GM18907 (cell line): ENCODE measurements at regions not wholly inside any gene's neighbourhood (a gene's known extent, or its start where the extent isn't known, plus 50 kb on each side); places are given as distances from the start of the nearest gene placed in this dataset.

Experiments used
- ATAC-seq: cut with Tn5 transposase; IDR thresholded peaks from one replicate; pipeline ENCODE4 v1.9.1; 2021; ENCODE audit warnings: mild to moderate bottlenecking, moderate library complexity; ENCODE audit not compliant: unreplicated experiment

GRCh38 chr4:63526251-63526650, 883.0 kb downstream of the TECRL start:
- no peak for ATAC-seq

- no peak for ATAC-seq
Measured at GRCh38 chr4:63524764-63525163, 884.5 kb downstream of the TECRL start.

GRCh38 chr4:63505714-63506460, 903.4 kb downstream of the TECRL start:
- ATAC-seq: no peak

GRCh38 chr4:63493265-63493664, 916.0 kb downstream of the TECRL start:
- no peak for ATAC-seq

- ATAC-seq: no peak
Measured at GRCh38 chr4:63492515-63492914, 916.7 kb downstream of the TECRL start.

- ATAC-seq: no peak
Measured at GRCh38 chr4:63464393-63464792, 944.9 kb downstream of the TECRL start.

- no peak for ATAC-seq
Measured at GRCh38 chr4:63460075-63460474, 949.2 kb downstream of the TECRL start.

- ATAC-seq: no peak
Measured at GRCh38 chr4:63459329-63459728, 949.9 kb downstream of the TECRL start.

GRCh38 chr4:63458010-63458409, 951.2 kb downstream of the TECRL start:
- no peak for ATAC-seq

- ATAC-seq: no peak
Measured at GRCh38 chr4:63440236-63440635, 969.0 kb downstream of the TECRL start.

- ATAC-seq: no peak
Measured at GRCh38 chr4:63430105-63430504, 979.1 kb downstream of the TECRL start.

- ATAC-seq: no peak
Measured at GRCh38 chr4:63396269-63396668, 1013.0 kb downstream of the TECRL start.

- no peak for ATAC-seq
Measured at GRCh38 chr4:63393544-63393943, 1015.7 kb downstream of the TECRL start.

- no peak for ATAC-seq
Measured at GRCh38 chr4:63379750-63380522, 1029.3 kb downstream of the TECRL start.

- no peak for ATAC-seq
Measured at GRCh38 chr4:63371001-63371400, 1038.2 kb downstream of the TECRL start.

GRCh38 chr4:63361628-63362027, 1047.6 kb downstream of the TECRL start:
- ATAC-seq: no peak

- no peak for ATAC-seq
Measured at GRCh38 chr4:63361066-63361465, 1048.2 kb downstream of the TECRL start.

GRCh38 chr4:63349674-63350025, 1059.6 kb downstream of the TECRL start:
- no peak for ATAC-seq

- no peak for ATAC-seq
Measured at GRCh38 chr4:63348735-63349673, 1060.2 kb downstream of the TECRL start.

- ATAC-seq: no peak
Measured at GRCh38 chr4:63325140-63325539, 1084.1 kb downstream of the TECRL start.

- no peak for ATAC-seq
Measured at GRCh38 chr4:63316633-63317032, 1092.6 kb downstream of the TECRL start.
